CD8-positive, alpha-beta memory T cell (primary cell): ENCODE measurements at regions not wholly inside any gene's neighbourhood (a gene's known extent, or its start where the extent isn't known, plus 50 kb on each side); places are given as distances from the start of the nearest gene placed in this dataset.

ENCODE experiments used
- CTCF ChIA-PET: fragments of 350-600 bp; sonication (Branson Sonifier 250); formaldehyde crosslinking; loops from one replicate; lab custom pipeline; 2021; ENCODE audit warnings: antibody characterized with exemption; lab: Charles Lee
- POLR2A ChIA-PET: fragments of 350-600 bp; sonication (Branson Sonifier 250); formaldehyde crosslinking; loops from one replicate; lab custom pipeline; 2021; ENCODE audit warnings: antibody characterized with exemption; lab: Charles Lee
- DNase-seq, 5 donors: peaks; one replicate each; pipeline versions ENCODE4 v3.0.0 to v3.0.0-alpha.2; 2020 to 2022; ENCODE audit warnings: mixed read lengths in 1 of 5
- H3K27ac ChIP-seq: one replicate; pipeline ENCODE4 v1.7.0; 2013; ENCODE audit warnings: low read depth, mild to moderate bottlenecking, low read length, moderate library complexity
- H3K27me3 ChIP-seq: 2 replicates; pipeline ENCODE4 v1.7.0; 2013; ENCODE audit warnings: low read length, mild to moderate bottlenecking; ENCODE audit not compliant: insufficient read depth, poor library complexity, severe bottlenecking
- H3K36me3 ChIP-seq: 2 replicates; pipeline ENCODE4 v1.7.0; 2013; ENCODE audit warnings: mild to moderate bottlenecking, low read length, moderate library complexity; ENCODE audit not compliant: insufficient read depth
- H3K4me1 ChIP-seq: 2 replicates; pipeline ENCODE4 v1.7.0; 2013; ENCODE audit warnings: mild to moderate bottlenecking, low read length, moderate library complexity; ENCODE audit not compliant: insufficient read depth
- H3K4me3 ChIP-seq: 2 replicates; pipeline ENCODE4 v1.7.0; 2013; ENCODE audit warnings: mild to moderate bottlenecking, low read length
- H3K9me3 ChIP-seq: 2 replicates; pipeline ENCODE4 v1.7.0; 2013; ENCODE audit warnings: mild to moderate bottlenecking, low read length
- H3K27ac Mint-ChIP-seq, 8 donors: one replicate each; pipeline ENCODE4 v1.8.0; 2020 to 2021; ENCODE audit warnings: mixed read lengths in 8 of 8, mild to moderate bottlenecking in 6 of 8, inconsistent platforms in 3 of 8, moderate library complexity in 3 of 8
- H3K27me3 Mint-ChIP-seq, 2 donors: one replicate each; pipeline ENCODE4 v1.8.0; 2020 to 2021; ENCODE audit warnings: mixed read lengths in 2 of 2, mild to moderate bottlenecking in 1 of 2, moderate library complexity in 1 of 2
- H3K36me3 Mint-ChIP-seq, 3 donors: one replicate each; pipeline ENCODE4 v1.8.0; 2020 to 2021; ENCODE audit warnings: mixed read lengths in 3 of 3, inconsistent platforms in 1 of 3, mild to moderate bottlenecking in 1 of 3
- H3K4me1 Mint-ChIP-seq, 3 donors: one replicate each; pipeline ENCODE4 v1.8.0; 2020 to 2021; ENCODE audit warnings: mixed read lengths in 3 of 3, inconsistent platforms in 1 of 3, mild to moderate bottlenecking in 1 of 3
- H3K4me3 Mint-ChIP-seq, 7 donors: one replicate each; pipeline ENCODE4 v1.8.0; 2020 to 2021; ENCODE audit warnings: mixed read lengths in 7 of 7, mild to moderate bottlenecking in 6 of 7, moderate library complexity in 4 of 7, inconsistent platforms in 2 of 7
- H3K9me3 Mint-ChIP-seq, 5 donors: one replicate each; pipeline ENCODE4 v1.8.0; 2020 to 2022; ENCODE audit warnings: mixed read lengths in 5 of 5, mild to moderate bottlenecking in 3 of 5, moderate library complexity in 2 of 5, inconsistent platforms in 1 of 5

DNA sequence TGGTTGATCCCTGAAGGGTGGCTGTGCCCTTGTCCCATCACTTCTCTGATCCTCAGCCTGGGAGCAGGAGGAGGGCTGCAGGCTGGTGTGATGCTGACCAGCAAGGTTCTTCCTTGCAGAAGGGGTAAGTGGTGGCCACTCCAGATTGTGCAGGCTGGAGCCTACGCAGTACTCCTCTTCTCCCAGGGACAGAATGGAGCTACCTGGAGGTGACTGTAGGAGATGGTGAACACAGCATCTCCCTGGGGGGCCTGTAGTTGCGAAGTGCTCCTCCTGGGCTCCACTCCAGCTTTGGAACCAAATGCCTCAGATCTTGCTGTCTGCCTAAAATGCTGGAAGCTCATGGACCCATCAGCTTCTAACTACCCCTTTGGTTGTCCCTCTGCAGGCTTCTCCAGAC lies 323.6 kb upstream of the PODXL start:
- POLR2A ChIA-PET, result no interaction called here
- Histone ChIP-seq H3K4me3 (no peak overlapping the region), H3K4me1 (no peaks in the 10 kb centered on the region), H3K27me3 (no peaks in the 10 kb centered on the region), H3K9me3 (no peaks in the 10 kb centered on the region), H3K27ac (no peak overlapping the region), H3K36me3 (no peaks in the 10 kb centered on the region)
- H3K4me3 Mint-ChIP-seq, result no peak overlapping the region
- H3K27me3 Mint-ChIP-seq, result peaks cover 5 to 10% of the 10 kb centered on the region in 2 donors
- CTCF ChIA-PET, result no interaction called here
- no peak overlapping the region for H3K27ac Mint-ChIP-seq
- peaks cover 0 to under 1% (median 0%) of the 10 kb centered on the region in 5 donors for H3K9me3 Mint-ChIP-seq
- no peaks in the 10 kb centered on the region for H3K36me3 Mint-ChIP-seq
- no peak for DNase-seq
- no peaks in the 10 kb centered on the region for H3K4me1 Mint-ChIP-seq

DNA sequence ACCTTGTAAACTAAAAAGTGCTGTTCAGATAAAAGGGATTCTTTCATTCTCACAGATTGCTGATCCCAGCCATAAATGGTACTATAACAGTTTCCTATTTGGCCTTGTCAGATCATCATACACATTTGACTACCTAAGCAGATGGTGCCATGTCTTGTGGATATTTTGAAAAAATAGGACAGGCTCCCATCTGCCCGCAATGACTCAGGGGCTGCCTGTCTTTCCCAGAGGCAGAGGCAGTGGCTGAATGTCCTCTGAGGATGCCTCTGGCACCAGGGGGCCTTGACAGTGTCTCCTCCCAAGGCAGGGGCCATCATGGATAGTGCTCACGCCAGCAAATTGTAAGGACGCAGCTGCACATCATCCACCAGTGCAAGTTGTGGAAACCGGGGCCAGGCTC lies 323.0 kb upstream of the PODXL start:
- Mint-ChIP-seq H3K27ac (no peak overlapping the region), H3K27me3 (peaks cover 5 to 10% of the 10 kb centered on the region in 2 donors), H3K4me1 (no peaks in the 10 kb centered on the region), H3K36me3 (no peaks in the 10 kb centered on the region), H3K4me3 (no peak overlapping the region), H3K9me3 (peaks cover 0 to 3% (median 0%) of the 10 kb centered on the region in 5 donors)
- Histone ChIP-seq H3K36me3 (no peaks in the 10 kb centered on the region), H3K4me1 (no peaks in the 10 kb centered on the region), H3K27ac (no peak overlapping the region), H3K4me3 (no peak overlapping the region), H3K9me3 (no peaks in the 10 kb centered on the region), H3K27me3 (no peaks in the 10 kb centered on the region)
- POLR2A ChIA-PET, result no interaction called here
- CTCF ChIA-PET, result no interaction called here
- DNase-seq, result no peak

DNA sequence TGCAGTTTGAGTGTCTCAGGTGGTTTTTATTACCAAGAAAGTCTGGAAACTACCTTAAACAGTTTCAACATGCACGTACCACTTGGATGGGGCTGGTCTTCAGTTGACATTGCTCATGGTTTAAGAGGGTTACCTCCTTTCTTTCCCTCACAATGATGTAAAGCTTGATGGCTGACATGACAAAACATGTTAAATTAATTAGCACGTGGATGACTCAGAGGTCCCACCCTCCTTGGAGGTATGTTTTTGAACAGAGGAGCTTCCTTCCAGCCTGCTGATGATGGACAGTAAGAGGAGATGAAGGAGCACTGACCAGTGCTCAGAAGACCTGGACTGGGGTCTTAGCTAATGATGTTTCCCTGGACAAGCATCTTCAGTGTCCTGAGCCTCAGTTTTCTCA lies 322.3 kb upstream of the PODXL start:
- Mint-ChIP-seq H3K27ac (no peak overlapping the region), H3K4me3 (no peak overlapping the region), H3K4me1 (no peaks in the 10 kb centered on the region), H3K9me3 (peaks cover 0 to 5% (median 0%) of the 10 kb centered on the region in 5 donors), H3K36me3 (no peaks in the 10 kb centered on the region), H3K27me3 (peaks cover 5 to 10% of the 10 kb centered on the region in 2 donors)
- Histone ChIP-seq H3K9me3 (no peaks in the 10 kb centered on the region), H3K27me3 (no peaks in the 10 kb centered on the region), H3K4me3 (no peak overlapping the region), H3K27ac (no peak overlapping the region), H3K36me3 (no peaks in the 10 kb centered on the region), H3K4me1 (no peaks in the 10 kb centered on the region)
- POLR2A ChIA-PET, result no interaction called here
- DNase-seq, result no peak
- CTCF ChIA-PET, result no interaction called here

DNA sequence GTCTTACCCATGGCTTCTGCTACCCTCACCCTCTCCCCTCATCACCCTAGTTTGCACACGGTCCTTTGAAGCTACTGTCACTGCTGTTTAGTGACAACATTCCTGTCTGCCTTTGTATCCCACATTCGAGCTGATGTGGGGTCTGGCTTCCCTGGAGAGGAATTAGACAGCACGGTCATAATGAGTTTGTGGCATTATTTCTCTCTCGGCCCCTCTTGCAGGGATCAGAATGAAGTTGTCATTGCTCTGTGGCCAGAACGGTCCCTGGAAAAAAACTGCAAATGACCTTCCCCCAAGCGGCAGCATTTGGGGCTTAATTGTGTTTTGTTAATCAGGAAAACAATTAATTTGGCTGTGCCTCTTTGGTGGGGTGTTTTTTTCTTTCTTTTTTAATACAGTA lies 317.2 kb upstream of the PODXL start:
- Mint-ChIP-seq H3K27ac (no peak overlapping the region), H3K9me3 (peaks cover 0 to 14% (median 2%) of the 10 kb centered on the region in 5 donors)
- CTCF ChIA-PET, result no interaction called here

DNA sequence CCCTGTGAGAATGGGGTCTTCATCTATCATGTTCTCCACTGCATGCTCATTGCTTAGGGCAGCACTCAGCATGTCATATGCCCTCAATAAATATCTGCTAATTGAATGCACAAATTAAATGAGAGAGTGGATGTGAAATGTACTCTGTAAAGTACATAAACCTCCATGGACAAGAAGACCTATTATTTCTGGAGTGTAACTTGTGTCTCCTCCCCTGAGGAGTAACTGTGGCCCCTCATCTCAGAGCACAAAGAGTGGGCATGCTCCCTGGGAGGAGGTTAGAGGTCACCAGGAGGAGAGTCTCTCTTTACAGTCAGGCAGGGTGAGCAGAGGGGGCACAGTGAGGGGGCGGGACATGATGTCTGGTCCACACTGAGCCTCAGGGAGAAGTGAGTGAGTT lies 313.6 kb upstream of the PODXL start:
- no peak overlapping the region for H3K4me3 ChIP-seq
- H3K4me1 Mint-ChIP-seq, result no peaks in the 10 kb centered on the region
- H3K4me1 ChIP-seq, result no peaks in the 10 kb centered on the region
- POLR2A ChIA-PET, result no interaction called here
- CTCF ChIA-PET, result no interaction called here
- no peak overlapping the region for H3K4me3 Mint-ChIP-seq
- no peaks in the 10 kb centered on the region for H3K9me3 ChIP-seq
- no peaks in the 10 kb centered on the region for H3K36me3 ChIP-seq
- peak overlapping the region in 1 of 8 donors; percentile 42 for H3K27ac Mint-ChIP-seq
- DNase-seq, result no peak
- no peaks in the 10 kb centered on the region for H3K36me3 Mint-ChIP-seq
- peaks cover 0 to 14% (median 2%) of the 10 kb centered on the region in 5 donors for H3K9me3 Mint-ChIP-seq
- H3K27me3 Mint-ChIP-seq, result peaks cover 6 to 9% of the 10 kb centered on the region in 2 donors
- H3K27ac ChIP-seq, result no peak overlapping the region
- H3K27me3 ChIP-seq, result no peaks in the 10 kb centered on the region

More for the DNA sequence above, 317.2 kb upstream of the PODXL start:
- Histone ChIP-seq H3K9me3 (no peaks in the 10 kb centered on the region), H3K27me3 (no peaks in the 10 kb centered on the region), H3K36me3 (no peaks in the 10 kb centered on the region), H3K4me1 (no peaks in the 10 kb centered on the region), H3K27ac (no peak overlapping the region), H3K4me3 (no peak overlapping the region)
- no peak overlapping the region for H3K4me3 Mint-ChIP-seq
- no peak for DNase-seq
- POLR2A ChIA-PET, result no interaction called here
- H3K4me1 Mint-ChIP-seq, result no peaks in the 10 kb centered on the region
- H3K27me3 Mint-ChIP-seq, result peaks cover 6 to 9% of the 10 kb centered on the region in 2 donors
- no peaks in the 10 kb centered on the region for H3K36me3 Mint-ChIP-seq

DNA sequence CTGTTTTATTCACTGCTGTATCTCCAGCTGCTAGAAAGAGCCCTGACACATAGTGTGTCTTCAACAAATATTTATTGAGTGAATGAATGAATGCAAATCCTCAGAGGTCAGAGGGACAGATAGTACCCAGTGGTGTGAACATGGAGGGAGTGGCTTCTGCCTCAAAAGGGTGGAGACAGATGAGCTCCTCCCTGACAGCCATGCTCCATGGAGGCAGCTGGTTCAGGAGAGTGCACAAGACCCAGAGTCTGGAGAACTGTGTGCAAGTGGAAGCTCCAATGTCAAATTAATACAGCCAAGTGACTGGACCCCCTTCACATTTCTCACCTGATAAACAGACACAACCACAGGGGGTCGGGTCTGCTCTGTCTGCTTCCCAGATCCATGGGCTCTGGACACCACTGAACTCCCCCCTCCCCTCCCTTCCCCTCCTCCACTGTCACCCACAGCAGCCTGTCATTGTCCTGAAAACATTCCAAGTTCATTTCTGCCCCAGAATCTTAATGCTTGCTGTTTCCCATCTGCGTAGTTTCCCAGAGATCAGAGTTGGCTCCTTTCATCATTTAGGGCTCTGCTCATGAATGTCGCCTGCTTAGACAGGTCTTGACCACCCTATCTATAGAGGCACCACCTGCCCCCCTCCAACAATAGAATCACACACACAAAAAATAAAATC lies 312.9 kb upstream of the PODXL start:
- no peaks in the 10 kb centered on the region for H3K4me1 ChIP-seq
- peaks cover 8 to 9% of the 10 kb centered on the region in 2 donors for H3K27me3 Mint-ChIP-seq
- no peak overlapping the region for H3K27ac ChIP-seq
- H3K27ac Mint-ChIP-seq, result no peak overlapping the region
- no peak overlapping the region for H3K4me3 Mint-ChIP-seq
- H3K27me3 ChIP-seq, result no peaks in the 10 kb centered on the region
- H3K4me1 Mint-ChIP-seq, result no peaks in the 10 kb centered on the region
- H3K36me3 ChIP-seq, result no peaks in the 10 kb centered on the region
- H3K36me3 Mint-ChIP-seq, result no peaks in the 10 kb centered on the region
- ChIA-PET CTCF (interaction anchor here (2.2 kb wide), 1 partner anchor 10 kb away, joined by 8 read pairs; no protein-coding TSS in a partner anchor), POLR2A (no interaction called here)
- DNase-seq, result no peak
- H3K9me3 ChIP-seq, result no peaks in the 10 kb centered on the region
- peaks cover 0 to 10% (median 2%) of the 10 kb centered on the region in 5 donors for H3K9me3 Mint-ChIP-seq
- no peak overlapping the region for H3K4me3 ChIP-seq

DNA sequence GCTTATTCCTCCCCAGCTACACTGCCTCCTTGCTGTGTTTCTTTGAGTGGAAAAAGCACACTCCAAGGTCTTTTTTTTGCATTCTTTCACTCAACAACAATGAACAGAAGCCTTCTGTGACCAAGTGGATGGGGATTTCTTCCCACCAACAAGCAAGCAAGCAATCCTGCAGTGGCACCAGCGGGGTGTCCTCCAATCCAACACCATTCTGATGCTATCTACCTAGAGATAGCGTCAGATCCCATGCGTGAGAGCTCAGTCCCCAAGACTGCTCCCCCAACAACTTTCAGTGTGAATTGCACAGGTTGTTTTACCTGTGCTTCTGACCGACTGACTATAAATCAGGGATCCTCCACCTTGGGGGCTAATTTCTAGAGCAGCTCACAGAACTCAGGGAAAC lies 311.0 kb upstream of the PODXL start:
- peaks cover 9 to 12% of the 10 kb centered on the region in 2 donors for H3K27me3 Mint-ChIP-seq
- H3K36me3 ChIP-seq, result no peaks in the 10 kb centered on the region
- POLR2A ChIA-PET, result no interaction called here
- CTCF ChIA-PET, result interaction anchor here (2.2 kb wide), 1 partner anchor 8 kb away, joined by 8 read pairs; no protein-coding TSS in a partner anchor
- DNase-seq, result no peak
- no peaks in the 10 kb centered on the region for H3K36me3 Mint-ChIP-seq
- no peak overlapping the region for H3K4me3 ChIP-seq
- H3K27me3 ChIP-seq, result no peaks in the 10 kb centered on the region
- H3K4me3 Mint-ChIP-seq, result no peak overlapping the region
- no peaks in the 10 kb centered on the region for H3K4me1 ChIP-seq
- H3K27ac ChIP-seq, result no peak overlapping the region
- no peak overlapping the region for H3K27ac Mint-ChIP-seq
- H3K9me3 Mint-ChIP-seq, result peaks cover 0 to 6% (median 0%) of the 10 kb centered on the region in 5 donors
- H3K4me1 Mint-ChIP-seq, result no peaks in the 10 kb centered on the region
- H3K9me3 ChIP-seq, result no peaks in the 10 kb centered on the region

DNA sequence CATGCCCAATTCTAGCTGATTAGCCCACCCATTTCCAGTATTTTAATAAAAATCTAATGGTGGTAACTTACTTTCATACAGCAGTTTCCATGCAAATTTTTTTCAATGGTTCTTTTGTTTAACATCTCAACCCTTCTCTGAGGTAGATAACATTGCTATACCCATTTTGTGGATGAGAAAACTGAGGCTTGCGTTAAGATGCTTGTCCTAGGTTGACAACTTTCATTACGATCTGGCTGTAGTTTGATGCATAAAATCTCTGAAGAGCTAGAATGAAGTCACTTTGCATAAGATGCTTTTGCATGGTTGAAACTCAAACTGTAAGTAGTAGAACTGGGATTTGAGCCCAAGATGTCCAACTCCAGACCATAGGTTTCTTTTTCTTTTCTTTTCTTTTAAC lies 309.5 kb upstream of the PODXL start:
- Mint-ChIP-seq H3K4me3 (no peak overlapping the region), H3K4me1 (no peaks in the 10 kb centered on the region), H3K9me3 (peaks cover 0 to 4% (median 0%) of the 10 kb centered on the region in 5 donors), H3K27me3 (peaks cover 7 to 8% of the 10 kb centered on the region in 2 donors), H3K36me3 (no peaks in the 10 kb centered on the region), H3K27ac (no peak overlapping the region)
- POLR2A ChIA-PET, result no interaction called here
- H3K27ac ChIP-seq, result no peak overlapping the region
- no peaks in the 10 kb centered on the region for H3K9me3 ChIP-seq
- H3K4me3 ChIP-seq, result no peak overlapping the region
- no peaks in the 10 kb centered on the region for H3K36me3 ChIP-seq
- CTCF ChIA-PET, result no interaction called here
- no peak for DNase-seq
- H3K4me1 ChIP-seq, result no peaks in the 10 kb centered on the region
- no peaks in the 10 kb centered on the region for H3K27me3 ChIP-seq
